Loucy (cell line): ENCODE measurements at regions not wholly inside any gene's neighbourhood (a gene's known extent, or its start where the extent isn't known, plus 50 kb on each side); places are given as distances from the start of the nearest gene placed in this dataset.

ENCODE experiments used
- H2AFZ ChIP-seq: fragments of 200-600 bp; sonication (generic); 2 replicates; pipeline ENCODE4 v1.6.0; 2016; ENCODE audit warnings: antibody characterized with exemption, mild to moderate bottlenecking, low read length, moderate library complexity
- H3F3A ChIP-seq: fragments of 200-600 bp; 2 replicates; pipeline ENCODE4 v1.6.0; 2016; ENCODE audit warnings: antibody characterized with exemption, low read depth, mild to moderate bottlenecking
- H3K27me3 ChIP-seq: fragments of 200-600 bp; sonication (generic); 2 replicates; pipeline ENCODE4 v1.6.1; 2014; ENCODE audit warnings: low read length, mild to moderate bottlenecking; ENCODE audit not compliant: insufficient read depth, poor library complexity, severe bottlenecking
- H3K36me3 ChIP-seq: fragments of 200-600 bp; sonication (generic); 2 replicates; pipeline ENCODE4 v1.6.1; 2016; ENCODE audit warnings: low read length; ENCODE audit not compliant: insufficient read depth
- H3K4me1 ChIP-seq: fragments of 200-600 bp; sonication (generic); 2 replicates; pipeline ENCODE4 v1.5.1; 2014; ENCODE audit warnings: low read length, mild to moderate bottlenecking; ENCODE audit not compliant: insufficient read depth, poor library complexity, severe bottlenecking
- H3K4me2 ChIP-seq: fragments of 200-600 bp; sonication (generic); 2 replicates; pipeline ENCODE4 v1.6.0; 2014; ENCODE audit warnings: antibody characterized with exemption, low read length, low read depth, mild to moderate bottlenecking; ENCODE audit not compliant: poor library complexity, severe bottlenecking
- H3K4me3 ChIP-seq: fragments of 200-600 bp; sonication (generic); 2 replicates; pipeline ENCODE4 v1.5.1; 2014; ENCODE audit warnings: low read length, mild to moderate bottlenecking, mixed read lengths; ENCODE audit not compliant: poor library complexity, severe bottlenecking
- H3K79me2 ChIP-seq: fragments of 200-600 bp; sonication (generic); 2 replicates; pipeline ENCODE4 v1.6.1; 2014; ENCODE audit warnings: low read length; ENCODE audit not compliant: insufficient read depth
- H3K9ac ChIP-seq: fragments of 200-600 bp; sonication (generic); 2 replicates; pipeline ENCODE4 v1.6.0; 2014; ENCODE audit warnings: mild to moderate bottlenecking, low read depth, low read length, moderate library complexity; ENCODE audit not compliant: poor library complexity, severe bottlenecking
- H3K9me2 ChIP-seq: fragments of 200-600 bp; sonication (generic); replicated peaks from 2 replicates; pipeline ENCODE4 v1.6.1; 2016; ENCODE audit warnings: low read depth, low read length, mixed read lengths
- H3K9me3 ChIP-seq: fragments of 200-600 bp; sonication (generic); 2 replicates; pipeline ENCODE4 v1.6.1; 2014; ENCODE audit warnings: mild to moderate bottlenecking, antibody characterized with exemption, low read length, low read depth; ENCODE audit not compliant: insufficient read depth
- H4K20me1 ChIP-seq: fragments of 200-600 bp; sonication (generic); 2 replicates; pipeline ENCODE4 v1.6.0; 2014; ENCODE audit warnings: antibody characterized with exemption, low read length, mild to moderate bottlenecking; ENCODE audit not compliant: insufficient read depth, poor library complexity, severe bottlenecking
- EZH2phosphoT487 ChIP-seq: fragments of 200-600 bp; IDR thresholded peaks from 2 replicates; pipeline ENCODE4 v1.6.1; 2018; ENCODE audit warnings: antibody characterized with exemption, mild to moderate bottlenecking, moderate library complexity, borderline replicate concordance
- TF ChIP-seq, protein P1 (sequence below): fragments of 200-600 bp; sonication (generic); conservative IDR thresholded peaks from 2 replicates; pipeline ENCODE4 v1.5.1; 2014; ENCODE audit warnings: mild to moderate bottlenecking, antibody characterized with exemption, low read length

DNA sequence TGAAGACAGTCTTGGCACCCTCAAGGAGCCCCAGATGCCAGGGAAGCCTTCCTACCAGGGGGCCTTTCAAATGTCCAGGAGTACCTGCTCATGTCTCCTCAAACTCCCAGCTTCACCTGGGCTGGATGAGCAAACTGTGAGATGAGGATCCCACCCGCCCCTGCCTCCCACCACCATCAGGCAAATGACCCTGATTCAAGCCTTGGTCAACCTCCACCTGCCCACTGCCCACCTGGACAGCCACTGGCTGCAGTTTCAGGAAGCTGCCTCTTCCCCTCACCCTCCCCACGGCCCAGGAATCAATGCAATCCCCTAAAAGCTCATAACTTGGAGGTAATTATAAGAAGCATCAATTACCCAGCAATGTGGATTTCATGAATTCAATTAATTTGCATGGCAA lies 122.7 kb downstream of the BUD13 start:
- H3K9me3 ChIP-seq, result no peaks in the 10 kb centered on the region
- no peaks in the 10 kb centered on the region for H3K27me3 ChIP-seq

DNA sequence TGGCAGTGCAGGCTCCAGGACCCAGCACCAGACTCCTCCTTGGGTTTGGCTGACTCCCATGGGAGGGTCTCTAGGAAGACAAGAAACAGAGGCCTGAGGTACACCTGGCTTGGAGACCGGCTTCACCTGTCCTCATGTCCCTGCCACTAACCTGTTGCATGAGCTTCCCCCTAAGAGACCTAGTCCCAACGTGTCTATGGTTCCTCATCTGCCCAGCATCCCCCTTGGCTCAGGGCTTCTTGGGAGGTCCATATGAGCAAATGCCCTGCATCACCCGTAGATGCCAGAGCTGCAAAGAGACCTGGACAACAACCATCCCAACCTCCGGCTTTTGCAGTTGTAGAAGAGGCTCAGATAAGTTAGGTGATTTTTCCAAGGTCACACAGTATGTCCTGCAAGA lies 123.5 kb downstream of the BUD13 start:
- H3K27me3 ChIP-seq, result no peaks in the 10 kb centered on the region
- no peak overlapping the region for H3K9ac ChIP-seq
- H3K79me2 ChIP-seq, result no peaks in the 10 kb centered on the region
- H3K4me3 ChIP-seq, result no peak overlapping the region
- no peaks in the 10 kb centered on the region for H3F3A ChIP-seq
- TF ChIP-seq, protein P1, sequence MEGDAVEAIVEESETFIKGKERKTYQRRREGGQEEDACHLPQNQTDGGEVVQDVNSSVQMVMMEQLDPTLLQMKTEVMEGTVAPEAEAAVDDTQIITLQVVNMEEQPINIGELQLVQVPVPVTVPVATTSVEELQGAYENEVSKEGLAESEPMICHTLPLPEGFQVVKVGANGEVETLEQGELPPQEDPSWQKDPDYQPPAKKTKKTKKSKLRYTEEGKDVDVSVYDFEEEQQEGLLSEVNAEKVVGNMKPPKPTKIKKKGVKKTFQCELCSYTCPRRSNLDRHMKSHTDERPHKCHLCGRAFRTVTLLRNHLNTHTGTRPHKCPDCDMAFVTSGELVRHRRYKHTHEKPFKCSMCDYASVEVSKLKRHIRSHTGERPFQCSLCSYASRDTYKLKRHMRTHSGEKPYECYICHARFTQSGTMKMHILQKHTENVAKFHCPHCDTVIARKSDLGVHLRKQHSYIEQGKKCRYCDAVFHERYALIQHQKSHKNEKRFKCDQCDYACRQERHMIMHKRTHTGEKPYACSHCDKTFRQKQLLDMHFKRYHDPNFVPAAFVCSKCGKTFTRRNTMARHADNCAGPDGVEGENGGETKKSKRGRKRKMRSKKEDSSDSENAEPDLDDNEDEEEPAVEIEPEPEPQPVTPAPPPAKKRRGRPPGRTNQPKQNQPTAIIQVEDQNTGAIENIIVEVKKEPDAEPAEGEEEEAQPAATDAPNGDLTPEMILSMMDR, result no peak
- no peak for TF ChIP-seq EZH2phosphoT487
- no peaks in the 10 kb centered on the region for H3K9me2 ChIP-seq
- H3K36me3 ChIP-seq, result no peaks in the 10 kb centered on the region
- H3K4me2 ChIP-seq, result no peak overlapping the region
- H3K9me3 ChIP-seq, result no peaks in the 10 kb centered on the region
- H2AFZ ChIP-seq, result no peak overlapping the region
- H4K20me1 ChIP-seq, result no peaks in the 10 kb centered on the region
- no peaks in the 10 kb centered on the region for H3K4me1 ChIP-seq

More for the DNA sequence above, 122.7 kb downstream of the BUD13 start:
- Histone ChIP-seq H3F3A (no peaks in the 10 kb centered on the region), H3K79me2 (no peaks in the 10 kb centered on the region), H3K4me2 (no peak overlapping the region), H3K9ac (no peak overlapping the region), H3K4me3 (no peak overlapping the region), H4K20me1 (no peaks in the 10 kb centered on the region), H3K4me1 (no peaks in the 10 kb centered on the region), H3K36me3 (no peaks in the 10 kb centered on the region), H3K9me2 (no peaks in the 10 kb centered on the region), H2AFZ (no peak overlapping the region)
- TF ChIP-seq EZH2phosphoT487, result no peak
- TF ChIP-seq, protein P1, result no peak

DNA sequence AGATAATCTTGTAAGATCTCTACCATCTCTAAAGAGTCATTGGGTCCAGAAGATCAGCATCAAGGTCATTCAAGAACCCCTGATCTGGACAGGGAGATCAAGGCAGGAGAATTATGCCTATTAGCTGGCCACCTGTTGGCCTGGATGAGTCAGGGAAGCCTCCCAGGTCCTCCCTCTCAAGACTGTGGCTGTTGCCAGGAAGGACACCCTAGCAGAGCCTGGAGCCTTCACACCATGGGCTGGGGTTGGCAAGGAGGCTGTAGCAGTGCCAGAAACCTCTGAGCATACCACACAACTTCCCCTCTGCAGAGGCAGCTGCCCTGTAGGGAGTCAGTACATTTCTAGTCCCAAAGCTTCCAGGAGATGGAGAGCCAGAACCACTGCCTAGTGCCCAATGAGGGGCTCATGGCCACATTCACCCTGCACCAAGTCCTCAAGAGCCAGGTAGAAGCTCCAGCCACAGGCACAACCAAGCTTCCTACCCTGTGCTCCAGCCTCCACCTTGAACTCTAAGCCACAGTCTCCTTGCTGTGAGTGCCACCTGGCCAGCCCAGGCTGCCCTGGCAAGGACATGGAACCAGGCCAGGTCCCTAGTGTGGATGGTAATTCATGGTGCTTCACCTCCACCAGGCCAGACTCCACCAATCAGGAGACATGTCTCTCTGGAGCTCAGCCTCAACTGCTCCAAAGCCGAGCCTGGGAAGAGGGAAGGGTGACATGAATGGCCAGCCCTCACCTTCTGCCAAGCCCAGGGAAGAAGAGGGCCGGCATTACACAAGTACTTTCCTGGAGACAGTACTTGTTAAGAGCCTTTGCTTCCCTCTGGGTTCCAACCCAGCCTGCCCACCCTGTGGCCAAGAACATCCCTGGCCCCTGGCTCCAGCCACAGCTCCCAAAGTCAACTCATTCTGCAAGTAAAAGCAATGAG lies 124.3 kb downstream of the BUD13 start:
- Histone ChIP-seq H3K4me3 (no peak overlapping the region), H3K27me3 (no peaks in the 10 kb centered on the region), H3K4me2 (no peak overlapping the region), H3K9ac (no peak overlapping the region), H3K9me2 (no peaks in the 10 kb centered on the region), H3K36me3 (no peaks in the 10 kb centered on the region), H3K79me2 (no peaks in the 10 kb centered on the region), H4K20me1 (no peaks in the 10 kb centered on the region), H2AFZ (no peak overlapping the region), H3F3A (no peaks in the 10 kb centered on the region), H3K9me3 (no peaks in the 10 kb centered on the region), H3K4me1 (no peaks in the 10 kb centered on the region)
- TF ChIP-seq, protein P1, result no peak
- no peak for TF ChIP-seq EZH2phosphoT487
